ENCODE measurements at regions not wholly inside any gene's neighbourhood (a gene's known extent, or its start where the extent isn't known, plus 50 kb on each side); places are given as distances from the start of the nearest gene placed in this dataset.

DNA sequence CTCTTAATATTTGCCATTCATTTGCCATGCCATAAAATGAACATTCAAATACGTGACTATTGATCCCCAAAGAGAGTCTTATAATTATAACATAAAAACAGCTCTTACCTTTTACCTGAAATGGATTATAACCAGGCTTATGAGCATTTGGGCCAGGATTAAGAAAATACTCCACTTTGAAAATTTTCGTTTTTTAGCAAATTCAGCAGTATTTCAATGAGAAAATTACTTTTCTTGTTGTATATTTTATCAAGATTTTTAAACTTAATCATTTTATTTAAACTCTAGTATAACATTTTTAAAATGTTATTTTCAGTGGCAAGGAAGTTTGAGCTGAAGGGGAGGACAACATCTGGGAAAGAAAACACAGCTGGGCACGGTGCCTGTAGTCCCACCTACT, 59.0 kb upstream of the RAPGEF2 start:
- dilution Hi-C loops (cut with MboI; ENCODE audit: extremely low pct_ligation_motif_present, low sequenced_read_pairs): no loop called here
- no peak for DNase-seq (ENCODE audit: low read depth, low spot score)
- no TSS peak for BruUV-seq (replicated peaks)

GRCh38 chr4:159045321-159045720, 57.6 kb upstream of the RAPGEF2 start:
- Histone ChIP-seq H3K9ac (replicated peaks; ENCODE audit: extremely low read depth, insufficient read depth, low read length) (no peak overlapping the region), H3K9me1 (replicated peaks; ENCODE audit: control insufficient read depth, extremely low read depth, insufficient read depth, low read length) (no peaks in the 10 kb centered on the region), H3K79me2 (ENCODE audit: control insufficient read depth, insufficient read depth, low read length) (no peaks in the 10 kb centered on the region), H3K4me3 (replicated peaks in 1 of 3; ENCODE audit: insufficient read depth in 1 of 3, low read depth in 1 of 3, low read length in 3 of 3) (no peak overlapping the region), H4K20me1 (replicated peaks; ENCODE audit: control insufficient read depth, extremely low read depth, insufficient read depth, low read length) (no peaks in the 10 kb centered on the region), H2AFZ (ENCODE audit: low read depth, low read length) (no peak overlapping the region), H3K4me2 (ENCODE audit: insufficient read depth, low read length) (no peak overlapping the region), H3K27me3 (ENCODE audit: control insufficient read depth in 2 of 2, insufficient read depth in 2 of 2, low read length in 2 of 2) (no peaks in the 10 kb centered on the region), H3K4me1 (ENCODE audit: control insufficient read depth, extremely low read depth, insufficient read depth, low read length) (peaks cover 13% of the 10 kb centered on the region), H3K27ac (ENCODE audit: insufficient read depth, low read depth, low read length) (no peak overlapping the region), H3K36me3 (ENCODE audit: control insufficient read depth in 2 of 2, extremely low read depth in 1 of 2, insufficient read depth in 2 of 2, low read length in 2 of 2) (no peaks in the 10 kb centered on the region), H3K9me3 (replicated peaks; ENCODE audit: control insufficient read depth, insufficient read depth, low read length) (no peaks in the 10 kb centered on the region)
- POLR2A ChIA-PET: no interaction called here
- DNase-seq (ENCODE audit: low read depth, low spot score) (no peak), FAIRE-seq (no peak)
- intact Hi-C loops (cut with micrococcal nuclease): no loop called here
- dilution Hi-C loops (cut with MboI; ENCODE audit: extremely low pct_ligation_motif_present, low sequenced_read_pairs): no loop called here
- CTCF ChIA-PET: interaction anchor here (1.0 to 3.1 kb wide), 3 partner anchors 13 to 784 kb away, joined by 3 to 15 read pairs (median 6); no protein-coding TSS in a partner anchor
- BruUV-seq (replicated peaks): no TSS peak
- TF ChIP-seq MYC (IDR thresholded peaks at IDR 0.05; ENCODE audit: low read depth, low read length): no peak
- TF ChIP-seq, protein P1, sequence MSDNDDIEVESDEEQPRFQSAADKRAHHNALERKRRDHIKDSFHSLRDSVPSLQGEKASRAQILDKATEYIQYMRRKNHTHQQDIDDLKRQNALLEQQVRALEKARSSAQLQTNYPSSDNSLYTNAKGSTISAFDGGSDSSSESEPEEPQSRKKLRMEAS (IDR thresholded peaks at IDR 0.05; ENCODE audit: insufficient read depth, insufficient read length): no peak
- TF ChIP-seq POLR2AphosphoS5 (IDR thresholded peaks at IDR 0.05; ENCODE audit: insufficient read depth, low read depth, low read length): no peak
- no peak for TF ChIP-seq POLR2A (IDR thresholded peaks at IDR 0.05; ENCODE audit: low read depth, low read length)
- TF ChIP-seq EZH2 (IDR thresholded peaks at IDR 0.05; ENCODE audit: borderline replicate concordance, low read depth, low read length, severe bottlenecking): no peak
- TF ChIP-seq GATA2 (IDR thresholded peaks at IDR 0.05; ENCODE audit: insufficient read depth, insufficient read length, low read depth, low read length): no peak
- TF ChIP-seq JUN (IDR thresholded peaks at IDR 0.05; ENCODE audit: borderline replicate concordance, insufficient read depth, insufficient read length, low read depth): no peak
- TF ChIP-seq FOS (IDR thresholded peaks at IDR 0.05; ENCODE audit: borderline replicate concordance, insufficient read depth, low read length): no peak
- TF ChIP-seq, protein P2, sequence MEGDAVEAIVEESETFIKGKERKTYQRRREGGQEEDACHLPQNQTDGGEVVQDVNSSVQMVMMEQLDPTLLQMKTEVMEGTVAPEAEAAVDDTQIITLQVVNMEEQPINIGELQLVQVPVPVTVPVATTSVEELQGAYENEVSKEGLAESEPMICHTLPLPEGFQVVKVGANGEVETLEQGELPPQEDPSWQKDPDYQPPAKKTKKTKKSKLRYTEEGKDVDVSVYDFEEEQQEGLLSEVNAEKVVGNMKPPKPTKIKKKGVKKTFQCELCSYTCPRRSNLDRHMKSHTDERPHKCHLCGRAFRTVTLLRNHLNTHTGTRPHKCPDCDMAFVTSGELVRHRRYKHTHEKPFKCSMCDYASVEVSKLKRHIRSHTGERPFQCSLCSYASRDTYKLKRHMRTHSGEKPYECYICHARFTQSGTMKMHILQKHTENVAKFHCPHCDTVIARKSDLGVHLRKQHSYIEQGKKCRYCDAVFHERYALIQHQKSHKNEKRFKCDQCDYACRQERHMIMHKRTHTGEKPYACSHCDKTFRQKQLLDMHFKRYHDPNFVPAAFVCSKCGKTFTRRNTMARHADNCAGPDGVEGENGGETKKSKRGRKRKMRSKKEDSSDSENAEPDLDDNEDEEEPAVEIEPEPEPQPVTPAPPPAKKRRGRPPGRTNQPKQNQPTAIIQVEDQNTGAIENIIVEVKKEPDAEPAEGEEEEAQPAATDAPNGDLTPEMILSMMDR (IDR thresholded peaks at IDR 0.05; ENCODE audit: extremely low read depth in 1 of 2, insufficient read depth in 1 of 2, low read depth in 1 of 2, low read length in 2 of 2): no peak

More for the DNA sequence above, 59.0 kb upstream of the RAPGEF2 start:
- Histone ChIP-seq H3K4me2 (ENCODE audit: insufficient read depth, low read length) (no peak overlapping the region), H4K20me1 (replicated peaks; ENCODE audit: control insufficient read depth, extremely low read depth, insufficient read depth, low read length) (no peaks in the 10 kb centered on the region), H3K9ac (replicated peaks; ENCODE audit: extremely low read depth, insufficient read depth, low read length) (no peak overlapping the region), H3K9me3 (replicated peaks; ENCODE audit: control insufficient read depth, insufficient read depth, low read length) (no peaks in the 10 kb centered on the region), H3K4me1 (ENCODE audit: control insufficient read depth, extremely low read depth, insufficient read depth, low read length) (peaks cover 13% of the 10 kb centered on the region), H3K79me2 (ENCODE audit: control insufficient read depth, insufficient read depth, low read length) (no peaks in the 10 kb centered on the region), H3K36me3 (ENCODE audit: control insufficient read depth in 2 of 2, extremely low read depth in 1 of 2, insufficient read depth in 2 of 2, low read length in 2 of 2) (no peaks in the 10 kb centered on the region), H2AFZ (ENCODE audit: low read depth, low read length) (no peak overlapping the region), H3K4me3 (replicated peaks in 1 of 3; ENCODE audit: insufficient read depth in 1 of 3, low read depth in 1 of 3, low read length in 3 of 3) (no peak overlapping the region), H3K27me3 (ENCODE audit: control insufficient read depth in 2 of 2, insufficient read depth in 2 of 2, low read length in 2 of 2) (no peaks in the 10 kb centered on the region), H3K9me1 (replicated peaks; ENCODE audit: control insufficient read depth, extremely low read depth, insufficient read depth, low read length) (no peaks in the 10 kb centered on the region), H3K27ac (ENCODE audit: insufficient read depth, low read depth, low read length) (no peak overlapping the region)
- TF ChIP-seq EZH2 (IDR thresholded peaks at IDR 0.05; ENCODE audit: borderline replicate concordance, low read depth, low read length, severe bottlenecking): no peak
- ChIA-PET POLR2A (no interaction called here), CTCF (interaction anchor here (1.0 to 3.1 kb wide), 3 partner anchors 11 to 79 kb away, joined by 3 to 15 read pairs (median 3); no protein-coding TSS in a partner anchor)
- intact Hi-C loops (cut with micrococcal nuclease): no loop called here
- FAIRE-seq: no peak
